ENCODE measurements at regions not wholly inside any gene's neighbourhood (a gene's known extent, or its start where the extent isn't known, plus 50 kb on each side); places are given as distances from the start of the nearest gene placed in this dataset.
"Not testable (repeated sequence)": the region's sequence is repeated elsewhere in the genome, so short reads cannot be mapped to it uniquely, and the experiment has no call there.

DNA sequence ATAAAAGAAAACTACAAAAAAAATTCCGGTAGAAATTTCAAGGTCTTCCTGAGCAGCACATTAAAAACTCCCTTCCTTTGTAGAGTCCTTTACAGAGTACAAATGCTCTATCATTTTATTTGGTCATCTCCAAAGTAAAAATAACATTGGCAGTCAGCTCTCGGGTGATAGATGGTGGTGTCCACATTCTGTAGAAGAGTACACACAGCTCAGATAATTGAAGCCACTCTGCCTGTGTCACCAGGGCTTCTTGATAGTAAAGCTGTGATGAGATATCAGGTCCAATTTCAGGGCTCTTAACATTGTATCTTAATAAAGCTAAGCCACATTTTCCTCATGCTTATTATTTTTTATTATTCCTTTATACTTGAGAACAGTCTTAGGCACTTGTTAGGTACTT, 371.6 kb downstream of the TAFA4 start:
- TF ChIP-seq, protein P1, sequence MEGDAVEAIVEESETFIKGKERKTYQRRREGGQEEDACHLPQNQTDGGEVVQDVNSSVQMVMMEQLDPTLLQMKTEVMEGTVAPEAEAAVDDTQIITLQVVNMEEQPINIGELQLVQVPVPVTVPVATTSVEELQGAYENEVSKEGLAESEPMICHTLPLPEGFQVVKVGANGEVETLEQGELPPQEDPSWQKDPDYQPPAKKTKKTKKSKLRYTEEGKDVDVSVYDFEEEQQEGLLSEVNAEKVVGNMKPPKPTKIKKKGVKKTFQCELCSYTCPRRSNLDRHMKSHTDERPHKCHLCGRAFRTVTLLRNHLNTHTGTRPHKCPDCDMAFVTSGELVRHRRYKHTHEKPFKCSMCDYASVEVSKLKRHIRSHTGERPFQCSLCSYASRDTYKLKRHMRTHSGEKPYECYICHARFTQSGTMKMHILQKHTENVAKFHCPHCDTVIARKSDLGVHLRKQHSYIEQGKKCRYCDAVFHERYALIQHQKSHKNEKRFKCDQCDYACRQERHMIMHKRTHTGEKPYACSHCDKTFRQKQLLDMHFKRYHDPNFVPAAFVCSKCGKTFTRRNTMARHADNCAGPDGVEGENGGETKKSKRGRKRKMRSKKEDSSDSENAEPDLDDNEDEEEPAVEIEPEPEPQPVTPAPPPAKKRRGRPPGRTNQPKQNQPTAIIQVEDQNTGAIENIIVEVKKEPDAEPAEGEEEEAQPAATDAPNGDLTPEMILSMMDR (IDR thresholded peaks at IDR 0.05) = no peak
- no peak for TF ChIP-seq POLR2A (IDR thresholded peaks at IDR 0.05)
- H3K27ac ChIP-seq = no peak overlapping the region
- no peaks in the 10 kb centered on the region for H3K9me3 ChIP-seq
- 56 to 70% methylated on average over 2 of the region's 2 CpGs for WGBS, 2 donors
- H3K4me3 ChIP-seq = no peak overlapping the region
- intact Hi-C loops (cut with DNase I) = no loop called here
- DNase-seq = no peak
- H3K27me3 ChIP-seq = no peaks in the 10 kb centered on the region
- H3K4me1 ChIP-seq = no peaks in the 10 kb centered on the region
- H3K36me3 ChIP-seq = no peaks in the 10 kb centered on the region

DNA sequence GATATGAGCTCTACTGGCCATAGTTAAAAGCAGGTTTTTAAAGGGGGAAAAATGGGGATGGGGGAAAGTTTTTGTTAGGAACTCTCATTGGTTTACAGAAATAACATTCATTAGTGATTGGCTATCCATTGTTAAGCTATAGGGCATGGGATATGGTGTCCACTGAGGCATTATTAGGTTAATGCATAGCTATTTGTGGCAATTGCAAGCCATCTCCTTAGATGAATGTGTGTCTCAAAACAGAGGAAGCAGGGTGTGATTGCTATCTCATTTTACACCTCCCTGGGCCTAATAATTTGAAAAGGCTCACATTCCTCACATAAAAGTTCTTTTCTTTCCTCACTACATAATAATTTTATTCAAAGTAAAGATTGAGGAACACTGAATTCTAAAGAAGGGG, 396.6 kb downstream of the TAFA4 start:
- H3K4me3 ChIP-seq = no peak overlapping the region
- H3K27me3 ChIP-seq = no peaks in the 10 kb centered on the region
- intact Hi-C loops (cut with DNase I) = no loop called here
- DNase-seq = no peak
- H3K9me3 ChIP-seq = no peaks in the 10 kb centered on the region
- H3K27ac ChIP-seq = no peak overlapping the region
- TF ChIP-seq, protein P1 (IDR thresholded peaks at IDR 0.05) = no peak
- no peak for TF ChIP-seq POLR2A (IDR thresholded peaks at IDR 0.05)
- no peaks in the 10 kb centered on the region for H3K4me1 ChIP-seq
- no peaks in the 10 kb centered on the region for H3K36me3 ChIP-seq

DNA sequence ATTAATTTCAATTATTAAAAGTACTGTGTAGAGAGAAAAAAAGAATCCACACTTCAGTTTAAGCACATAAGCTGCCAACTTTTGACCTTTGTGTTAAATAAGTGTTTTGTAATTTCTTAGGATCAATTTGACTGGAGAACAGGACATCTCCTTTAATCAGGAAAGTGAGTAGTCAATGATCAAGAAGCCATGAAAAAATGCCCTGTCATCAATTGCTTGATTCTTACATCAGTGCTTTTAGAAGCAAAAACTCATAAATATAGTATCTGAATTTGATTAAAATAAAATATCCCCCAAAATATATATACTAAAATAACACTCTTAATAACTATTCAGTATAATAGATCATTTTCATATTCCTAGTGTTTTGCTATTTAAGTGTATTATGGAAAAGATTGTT, 409.0 kb downstream of the TAFA4 start:
- TF ChIP-seq, protein P1 (IDR thresholded peaks at IDR 0.05) = no peak
- TF ChIP-seq POLR2A (IDR thresholded peaks at IDR 0.05) = no peak
- H3K27ac ChIP-seq = no peak overlapping the region
- no peak for DNase-seq
- intact Hi-C loops (cut with DNase I) = no loop called here
- H3K36me3 ChIP-seq = no peaks in the 10 kb centered on the region
- no peaks in the 10 kb centered on the region for H3K4me1 ChIP-seq
- H3K27me3 ChIP-seq = no peaks in the 10 kb centered on the region
- H3K4me3 ChIP-seq = no peak overlapping the region
- H3K9me3 ChIP-seq = no peaks in the 10 kb centered on the region

DNA sequence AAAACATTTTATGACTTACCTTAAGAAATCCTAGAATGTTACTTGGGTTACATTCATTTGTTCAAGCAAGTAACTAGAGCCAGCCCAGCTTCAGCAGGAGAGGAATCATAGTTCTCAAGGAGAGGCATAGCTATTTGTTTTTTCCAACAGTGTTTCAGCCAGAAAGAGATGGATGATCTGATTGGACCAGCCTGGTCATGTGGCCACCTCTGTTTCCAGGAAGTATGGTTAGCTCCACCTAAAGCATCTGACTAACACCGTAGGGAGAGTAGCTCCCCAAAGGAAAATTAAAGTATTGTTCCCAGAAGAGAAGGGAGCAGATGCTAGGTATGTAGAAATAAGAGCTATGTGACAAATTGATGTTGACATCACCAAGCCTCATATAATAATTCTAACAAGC, 417.1 kb downstream of the TAFA4 start:
- TF ChIP-seq, protein P1 (IDR thresholded peaks at IDR 0.05) = no peak
- TF ChIP-seq POLR2A (IDR thresholded peaks at IDR 0.05) = no peak
- 25 to 56% methylated on average over 1 of the region's 1 CpG for WGBS, 2 donors
- Histone ChIP-seq H3K4me3 (no peak overlapping the region), H3K9me3 (no peaks in the 10 kb centered on the region), H3K27me3 (no peaks in the 10 kb centered on the region), H3K27ac (no peak overlapping the region), H3K4me1 (no peaks in the 10 kb centered on the region), H3K36me3 (no peaks in the 10 kb centered on the region)
- no peak for DNase-seq
- intact Hi-C loops (cut with DNase I) = no loop called here

DNA sequence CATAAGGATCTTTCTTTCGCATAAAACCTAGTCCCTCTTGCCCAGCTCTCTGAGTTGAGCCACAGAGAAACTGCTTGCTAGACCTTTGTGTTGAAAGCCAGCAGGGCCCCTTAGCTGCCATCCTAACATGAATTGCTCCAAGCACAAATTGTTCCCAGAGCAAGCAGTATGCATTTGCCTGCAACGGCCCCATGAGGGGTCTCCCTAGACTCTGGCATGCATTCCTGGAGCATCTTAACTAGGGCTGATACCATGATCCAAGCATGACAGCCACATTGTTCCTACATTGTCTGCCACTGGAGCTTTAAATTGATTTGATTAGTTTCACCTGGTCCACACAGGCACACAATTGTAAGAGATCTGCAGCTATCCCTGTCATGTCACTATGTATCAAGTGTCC, 428.1 kb downstream of the TAFA4 start:
- intact Hi-C loops (cut with DNase I) = no loop called here
- Histone ChIP-seq H3K36me3 (no peaks in the 10 kb centered on the region), H3K4me1 (no peaks in the 10 kb centered on the region), H3K9me3 (no peaks in the 10 kb centered on the region), H3K4me3 (no peak overlapping the region), H3K27ac (no peak overlapping the region), H3K27me3 (no peaks in the 10 kb centered on the region)
- whole genome bisulfite sequencing, 2 donors = 8 to 51% methylated on average over 2 of the region's 2 CpGs
- no peak for TF ChIP-seq POLR2A (IDR thresholded peaks at IDR 0.05)
- TF ChIP-seq, protein P1 (IDR thresholded peaks at IDR 0.05) = no peak
- no peak for DNase-seq

DNA sequence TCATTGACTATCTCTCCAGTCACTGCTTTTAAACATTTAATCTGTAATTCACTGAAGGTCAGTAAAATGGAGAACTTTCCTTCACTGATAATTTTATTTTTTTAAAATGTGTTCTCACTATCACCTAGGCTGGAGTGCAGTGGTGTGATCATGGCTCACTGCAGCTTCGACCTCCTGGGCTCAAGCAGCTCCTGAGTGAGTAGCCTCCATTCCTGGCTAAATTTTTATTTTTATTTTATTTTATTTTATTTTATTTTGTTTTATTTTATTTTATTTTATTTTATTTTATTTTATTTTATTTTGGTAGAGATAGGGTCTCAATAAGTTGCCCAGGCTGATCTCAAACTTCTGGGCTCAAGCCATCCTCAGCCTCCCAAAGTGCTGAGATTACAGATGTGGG, 446.5 kb downstream of the TAFA4 start:
- H3K9me3 ChIP-seq; H3K36me3 ChIP-seq; H3K27ac ChIP-seq; intact Hi-C loops (cut with DNase I); H3K4me1 ChIP-seq; DNase-seq; H3K4me3 ChIP-seq; H3K27me3 ChIP-seq: not testable (repeated sequence)
- 47 to 52% methylated on average over 1 of the region's 1 CpG for WGBS, 2 donors
